ENCODE measurements at regions not wholly inside any gene's neighbourhood (a gene's known extent, or its start where the extent isn't known, plus 50 kb on each side); places are given as distances from the start of the nearest gene placed in this dataset.

- Histone ChIP-seq H3K4me1 (ENCODE audit: insufficient read depth, poor library complexity, severe bottlenecking) (no peaks in the 10 kb centered on the region), H3K36me3 (ENCODE audit: low read depth) (no peaks in the 10 kb centered on the region), H3K27me3 (ENCODE audit: insufficient read depth, poor library complexity, severe bottlenecking) (no peaks in the 10 kb centered on the region), H3K4me3 (ENCODE audit: severe bottlenecking) (no peak overlapping the region), H3K27ac (ENCODE audit: poor library complexity, severe bottlenecking) (no peak overlapping the region), H3K9me3 (ENCODE audit: severe bottlenecking) (no peaks in the 10 kb centered on the region)
- ATAC-seq (ENCODE audit: low read depth) (no peak), DNase-seq (ENCODE audit: low spot score) (no peak)
- TF ChIP-seq, protein P1, sequence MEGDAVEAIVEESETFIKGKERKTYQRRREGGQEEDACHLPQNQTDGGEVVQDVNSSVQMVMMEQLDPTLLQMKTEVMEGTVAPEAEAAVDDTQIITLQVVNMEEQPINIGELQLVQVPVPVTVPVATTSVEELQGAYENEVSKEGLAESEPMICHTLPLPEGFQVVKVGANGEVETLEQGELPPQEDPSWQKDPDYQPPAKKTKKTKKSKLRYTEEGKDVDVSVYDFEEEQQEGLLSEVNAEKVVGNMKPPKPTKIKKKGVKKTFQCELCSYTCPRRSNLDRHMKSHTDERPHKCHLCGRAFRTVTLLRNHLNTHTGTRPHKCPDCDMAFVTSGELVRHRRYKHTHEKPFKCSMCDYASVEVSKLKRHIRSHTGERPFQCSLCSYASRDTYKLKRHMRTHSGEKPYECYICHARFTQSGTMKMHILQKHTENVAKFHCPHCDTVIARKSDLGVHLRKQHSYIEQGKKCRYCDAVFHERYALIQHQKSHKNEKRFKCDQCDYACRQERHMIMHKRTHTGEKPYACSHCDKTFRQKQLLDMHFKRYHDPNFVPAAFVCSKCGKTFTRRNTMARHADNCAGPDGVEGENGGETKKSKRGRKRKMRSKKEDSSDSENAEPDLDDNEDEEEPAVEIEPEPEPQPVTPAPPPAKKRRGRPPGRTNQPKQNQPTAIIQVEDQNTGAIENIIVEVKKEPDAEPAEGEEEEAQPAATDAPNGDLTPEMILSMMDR (IDR thresholded peaks at IDR 0.05; ENCODE audit: poor library complexity, severe bottlenecking): no peak
Measured at GRCh38 chr9:18071651-18072060, 402.3 kb upstream of the ADAMTSL1 start.

GRCh38 chr9:18073002-18073401, 401.0 kb upstream of the ADAMTSL1 start:
- Histone ChIP-seq H3K4me1 (ENCODE audit: insufficient read depth, poor library complexity, severe bottlenecking) (no peaks in the 10 kb centered on the region), H3K36me3 (ENCODE audit: low read depth) (no peaks in the 10 kb centered on the region), H3K4me3 (ENCODE audit: severe bottlenecking) (no peak overlapping the region), H3K27ac (ENCODE audit: poor library complexity, severe bottlenecking) (no peak overlapping the region), H3K9me3 (ENCODE audit: severe bottlenecking) (no peaks in the 10 kb centered on the region), H3K27me3 (ENCODE audit: insufficient read depth, poor library complexity, severe bottlenecking) (no peaks in the 10 kb centered on the region)
- DNase-seq (ENCODE audit: low spot score): no peak
- TF ChIP-seq, protein P1 (IDR thresholded peaks at IDR 0.05; ENCODE audit: poor library complexity, severe bottlenecking): no peak
- ATAC-seq (ENCODE audit: low read depth): no peak

GRCh38 chr9:18074041-18074440, 399.9 kb upstream of the ADAMTSL1 start:
- H3K9me3 ChIP-seq (ENCODE audit: severe bottlenecking): no peaks in the 10 kb centered on the region
- no peak overlapping the region for H3K27ac ChIP-seq (ENCODE audit: poor library complexity, severe bottlenecking)
- no peaks in the 10 kb centered on the region for H3K36me3 ChIP-seq (ENCODE audit: low read depth)
- H3K4me1 ChIP-seq (ENCODE audit: insufficient read depth, poor library complexity, severe bottlenecking): no peaks in the 10 kb centered on the region
- DNase-seq (ENCODE audit: low spot score) (no peak), ATAC-seq (ENCODE audit: low read depth) (no peak)
- TF ChIP-seq, protein P1 (IDR thresholded peaks at IDR 0.05; ENCODE audit: poor library complexity, severe bottlenecking): no peak
- no peak overlapping the region for H3K4me3 ChIP-seq (ENCODE audit: severe bottlenecking)
- no peaks in the 10 kb centered on the region for H3K27me3 ChIP-seq (ENCODE audit: insufficient read depth, poor library complexity, severe bottlenecking)

DNA sequence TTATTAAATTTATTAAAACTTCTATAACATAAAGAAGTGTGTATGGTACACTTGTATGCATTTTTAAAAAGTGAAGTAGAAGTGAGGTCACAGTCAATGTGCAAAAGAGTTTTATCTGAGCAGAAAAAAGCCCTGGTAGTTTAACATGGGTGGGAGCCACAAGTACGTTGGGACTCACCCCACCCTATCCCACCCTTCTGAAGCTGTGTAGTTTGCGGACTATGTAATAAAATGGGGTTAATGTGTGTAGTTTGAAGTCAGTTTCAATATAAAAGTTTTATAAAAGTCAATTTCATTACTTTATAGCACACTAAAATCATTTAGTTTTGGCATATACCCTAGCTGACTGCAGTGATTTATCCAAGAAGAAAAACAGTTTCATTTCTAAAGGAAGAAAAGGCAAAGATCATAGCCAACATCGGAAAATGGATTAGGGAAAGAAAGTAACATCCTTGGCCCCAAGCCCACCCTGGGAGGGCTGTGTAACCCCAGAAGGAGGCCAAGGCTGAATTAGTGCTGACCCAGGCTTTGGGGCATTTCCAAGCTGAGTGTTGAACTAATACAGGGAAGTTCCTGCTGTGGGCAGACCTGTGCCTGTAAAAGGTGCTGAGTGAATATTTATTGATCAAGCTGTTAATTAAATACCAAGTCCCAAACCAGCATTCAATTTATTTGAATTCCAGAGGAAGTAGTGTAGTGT, 398.6 kb upstream of the ADAMTSL1 start:
- Histone ChIP-seq H3K9me3 (ENCODE audit: severe bottlenecking) (no peaks in the 10 kb centered on the region), H3K36me3 (ENCODE audit: low read depth) (no peaks in the 10 kb centered on the region), H3K27ac (ENCODE audit: poor library complexity, severe bottlenecking) (no peak overlapping the region), H3K4me1 (ENCODE audit: insufficient read depth, poor library complexity, severe bottlenecking) (no peaks in the 10 kb centered on the region), H3K4me3 (ENCODE audit: severe bottlenecking) (no peak overlapping the region), H3K27me3 (ENCODE audit: insufficient read depth, poor library complexity, severe bottlenecking) (no peaks in the 10 kb centered on the region)
- DNase-seq (ENCODE audit: low spot score) (no peak), ATAC-seq (ENCODE audit: low read depth) (no peak)
- TF ChIP-seq, protein P1 (IDR thresholded peaks at IDR 0.05; ENCODE audit: poor library complexity, severe bottlenecking): no peak

- no peaks in the 10 kb centered on the region for H3K27me3 ChIP-seq (ENCODE audit: insufficient read depth, poor library complexity, severe bottlenecking)
- no peak for ATAC-seq (ENCODE audit: low read depth)
- DNase-seq (ENCODE audit: low spot score): no peak
- H3K27ac ChIP-seq (ENCODE audit: poor library complexity, severe bottlenecking): no peak overlapping the region
- no peaks in the 10 kb centered on the region for H3K4me1 ChIP-seq (ENCODE audit: insufficient read depth, poor library complexity, severe bottlenecking)
- TF ChIP-seq, protein P1 (IDR thresholded peaks at IDR 0.05; ENCODE audit: poor library complexity, severe bottlenecking): no peak
- H3K4me3 ChIP-seq (ENCODE audit: severe bottlenecking): no peak overlapping the region
- H3K9me3 ChIP-seq (ENCODE audit: severe bottlenecking): no peaks in the 10 kb centered on the region
- H3K36me3 ChIP-seq (ENCODE audit: low read depth): no peaks in the 10 kb centered on the region
Measured at GRCh38 chr9:18077941-18078678, 395.8 kb upstream of the ADAMTSL1 start.

Measured in RWPE2 (cell line).